GM12891 (cell line): ENCODE measurements at regions not wholly inside any gene's neighbourhood (a gene's known extent, or its start where the extent isn't known, plus 50 kb on each side); places are given as distances from the start of the nearest gene placed in this dataset.

ENCODE experiments used
- PAX5 ChIP-seq: IDR thresholded peaks from 2 replicates; pipeline ENCODE4 v1.6.1; 2011; ENCODE audit warnings: low read length, moderate library complexity, mild to moderate bottlenecking; ENCODE audit not compliant: insufficient read depth, severe bottlenecking
- POLR2A ChIP-seq: IDR thresholded peaks from 2 replicates; pipeline ENCODE4 v1.6.1; 2011; ENCODE audit warnings: low read depth, low read length, control low read depth
- POLR2AphosphoS5 ChIP-seq: IDR thresholded peaks from 2 replicates; pipeline ENCODE4 v1.6.1; 2011; ENCODE audit warnings: low read depth, low read length, control low read depth
- POU2F2 ChIP-seq: IDR thresholded peaks from 2 replicates; pipeline ENCODE4 v1.6.1; 2011; ENCODE audit warnings: low read depth, mild to moderate bottlenecking, control low read depth, low read length, moderate library complexity
- SPI1 ChIP-seq: IDR thresholded peaks from 2 replicates; pipeline ENCODE4 v1.6.1; 2011; ENCODE audit warnings: low read depth, low read length, control low read depth
- TAF1 ChIP-seq: IDR thresholded peaks from 2 replicates; pipeline ENCODE4 v1.6.1; 2011; ENCODE audit warnings: low read depth, low read length, control low read depth

GRCh38 chr12:34304001-34304400 is 281.7 kb downstream of the ALG10 start:
- TF ChIP-seq POLR2AphosphoS5 (no peak), PAX5 (no peak), POLR2A (no peak), POU2F2 (no peak), SPI1 (no peak), TAF1 (no peak)
